ENCODE measurements at regions not wholly inside any gene's neighbourhood (a gene's known extent, or its start where the extent isn't known, plus 50 kb on each side); places are given as distances from the start of the nearest gene placed in this dataset.
A peak's percentile ranks its signal among the peaks of the same experiment; 100 is the strongest.

DNA sequence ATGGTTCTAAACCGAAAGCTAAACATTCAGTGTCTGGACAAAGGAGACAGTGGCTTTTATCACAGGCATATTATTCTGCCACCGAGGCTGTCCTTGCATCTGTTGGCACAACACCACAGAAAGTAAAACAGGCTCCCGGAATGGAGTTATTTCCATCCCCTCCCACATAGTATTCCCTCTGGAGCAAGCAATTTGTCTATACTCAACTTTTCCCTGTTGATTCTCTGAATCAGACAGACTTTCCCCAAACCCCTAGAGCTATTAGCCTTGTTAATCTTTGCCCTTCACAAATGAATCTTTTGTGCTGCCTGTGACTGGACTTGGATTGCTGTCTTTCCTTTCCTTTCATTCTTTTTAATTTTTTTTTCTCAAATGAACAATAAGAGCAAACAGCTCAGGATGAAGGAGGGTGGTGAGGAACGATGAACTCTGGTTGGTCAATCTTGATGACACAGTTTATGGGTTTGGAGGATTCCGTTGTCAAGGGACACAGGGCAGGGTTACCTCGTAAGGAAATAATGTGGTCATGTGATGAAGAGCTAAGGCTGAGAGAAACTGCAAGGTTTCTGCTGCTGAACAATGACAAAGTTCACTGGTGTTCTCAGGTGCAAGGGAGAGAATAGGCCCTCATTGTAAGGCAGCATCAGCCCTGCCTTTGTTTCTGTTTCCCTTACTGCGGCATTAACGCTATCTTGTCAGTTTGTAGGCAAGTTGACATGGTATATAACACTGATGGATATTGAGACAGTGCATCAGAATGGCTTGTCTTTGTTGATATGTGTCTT, 275.0 kb upstream of the BMP2 start:
- Histone ChIP-seq H3K36me3 (ENCODE audit: control insufficient read depth in 4 of 4, insufficient read depth in 3 of 4, low read depth in 1 of 4, low read length in 3 of 4) (no peaks in the 10 kb centered on the region), H3K9ac (ENCODE audit: low read depth in 1 of 2, low read length in 2 of 2) (no peak overlapping the region), H3K27ac (ENCODE audit: low read depth in 1 of 2, low read length in 2 of 2) (no peak overlapping the region), H3K9me3 (ENCODE audit: control insufficient read depth in 4 of 4, low read length in 3 of 4) (no peaks in the 10 kb centered on the region), H3K4me3 (ENCODE audit: low read depth in 1 of 3, low read length in 3 of 3) (no peak overlapping the region), H3K4me1 (ENCODE audit: control insufficient read depth in 4 of 4, insufficient read depth in 4 of 4, low read length in 3 of 4) (no peaks in the 10 kb centered on the region), H3K27me3 (ENCODE audit: control insufficient read depth in 4 of 4, insufficient read depth in 4 of 4, low read length in 3 of 4) (no peaks in the 10 kb centered on the region)
- 72% methylated on average over 8 of the region's 8 CpGs for WGBS
- DNase-seq (ENCODE audit: low spot score), result no peak
- no peak for TF ChIP-seq RAD21 (IDR thresholded peaks at IDR 0.05)
- no peak for TF ChIP-seq SP1 (IDR thresholded peaks at IDR 0.05)
- TF ChIP-seq TAF1 (conservative IDR thresholded peaks at IDR 0.05), result no peak
- TF ChIP-seq HNF4G (IDR thresholded peaks at IDR 0.05), result no peak
- TF ChIP-seq, protein P1, sequence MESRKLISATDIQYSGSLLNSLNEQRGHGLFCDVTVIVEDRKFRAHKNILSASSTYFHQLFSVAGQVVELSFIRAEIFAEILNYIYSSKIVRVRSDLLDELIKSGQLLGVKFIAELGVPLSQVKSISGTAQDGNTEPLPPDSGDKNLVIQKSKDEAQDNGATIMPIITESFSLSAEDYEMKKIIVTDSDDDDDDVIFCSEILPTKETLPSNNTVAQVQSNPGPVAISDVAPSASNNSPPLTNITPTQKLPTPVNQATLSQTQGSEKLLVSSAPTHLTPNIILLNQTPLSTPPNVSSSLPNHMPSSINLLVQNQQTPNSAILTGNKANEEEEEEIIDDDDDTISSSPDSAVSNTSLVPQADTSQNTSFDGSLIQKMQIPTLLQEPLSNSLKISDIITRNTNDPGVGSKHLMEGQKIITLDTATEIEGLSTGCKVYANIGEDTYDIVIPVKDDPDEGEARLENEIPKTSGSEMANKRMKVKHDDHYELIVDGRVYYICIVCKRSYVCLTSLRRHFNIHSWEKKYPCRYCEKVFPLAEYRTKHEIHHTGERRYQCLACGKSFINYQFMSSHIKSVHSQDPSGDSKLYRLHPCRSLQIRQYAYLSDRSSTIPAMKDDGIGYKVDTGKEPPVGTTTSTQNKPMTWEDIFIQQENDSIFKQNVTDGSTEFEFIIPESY (IDR thresholded peaks at IDR 0.05), result no peak
- TF ChIP-seq, protein P2, sequence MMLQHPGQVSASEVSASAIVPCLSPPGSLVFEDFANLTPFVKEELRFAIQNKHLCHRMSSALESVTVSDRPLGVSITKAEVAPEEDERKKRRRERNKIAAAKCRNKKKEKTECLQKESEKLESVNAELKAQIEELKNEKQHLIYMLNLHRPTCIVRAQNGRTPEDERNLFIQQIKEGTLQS (IDR thresholded peaks at IDR 0.05), result no peak
- TF ChIP-seq HNF4A (conservative IDR thresholded peaks at IDR 0.05), result no peak
- TF ChIP-seq FOXA2 (IDR thresholded peaks at IDR 0.05), result no peak
- TF ChIP-seq JUND (IDR thresholded peaks at IDR 0.05), result no peak
- TF ChIP-seq YY1 (IDR thresholded peaks at IDR 0.05), result no peak
- TF ChIP-seq EGR1 (IDR thresholded peaks at IDR 0.05; ENCODE audit: low read depth in 2 of 2), result no peak

DNA sequence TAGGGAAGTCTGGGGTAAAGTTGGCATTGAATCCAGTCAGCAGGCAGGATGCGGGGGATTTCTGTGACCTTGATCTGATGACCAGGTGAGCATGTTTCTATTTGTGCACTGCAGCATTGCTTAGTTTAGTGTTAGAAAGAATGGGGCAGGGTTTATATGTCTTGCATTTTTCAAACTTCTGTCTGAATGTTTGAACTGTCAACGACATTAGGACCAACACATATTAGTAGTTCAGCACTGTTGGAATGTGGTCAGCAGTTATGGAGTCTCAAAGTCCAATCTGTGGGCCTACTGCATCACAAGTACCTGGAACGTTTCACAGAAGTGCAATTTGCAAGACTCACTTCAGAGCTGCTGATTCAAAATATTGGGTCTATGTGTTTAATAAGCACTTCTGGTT, 276.6 kb upstream of the BMP2 start:
- Histone ChIP-seq H3K27ac (ENCODE audit: low read depth in 1 of 2, low read length in 2 of 2) (no peak overlapping the region), H3K27me3 (ENCODE audit: control insufficient read depth in 4 of 4, insufficient read depth in 4 of 4, low read length in 3 of 4) (peaks cover 0 to 2% (median 0%) of the 10 kb centered on the region in 4 donors), H3K36me3 (ENCODE audit: control insufficient read depth in 4 of 4, insufficient read depth in 3 of 4, low read depth in 1 of 4, low read length in 3 of 4) (no peaks in the 10 kb centered on the region), H3K4me1 (ENCODE audit: control insufficient read depth in 4 of 4, insufficient read depth in 4 of 4, low read length in 3 of 4) (no peaks in the 10 kb centered on the region), H3K9ac (ENCODE audit: low read depth in 1 of 2, low read length in 2 of 2) (no peak overlapping the region), H3K4me3 (ENCODE audit: low read depth in 1 of 3, low read length in 3 of 3) (no peak overlapping the region), H3K9me3 (ENCODE audit: control insufficient read depth in 4 of 4, low read length in 3 of 4) (no peaks in the 10 kb centered on the region)
- TF ChIP-seq SP1 (IDR thresholded peaks at IDR 0.05) (no peak), FOXA2 (IDR thresholded peaks at IDR 0.05) (no peak), FOXA1 (IDR thresholded peaks at IDR 0.05) (no peak), NR2F2 (IDR thresholded peaks at IDR 0.05) (no peak), HNF4A (conservative IDR thresholded peaks at IDR 0.05) (peak; percentile 34 to 43), JUND (IDR thresholded peaks at IDR 0.05) (no peak)
- TF ChIP-seq, protein P3, sequence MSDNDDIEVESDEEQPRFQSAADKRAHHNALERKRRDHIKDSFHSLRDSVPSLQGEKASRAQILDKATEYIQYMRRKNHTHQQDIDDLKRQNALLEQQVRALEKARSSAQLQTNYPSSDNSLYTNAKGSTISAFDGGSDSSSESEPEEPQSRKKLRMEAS (IDR thresholded peaks at IDR 0.05), result no peak
- TF ChIP-seq, protein P4, sequence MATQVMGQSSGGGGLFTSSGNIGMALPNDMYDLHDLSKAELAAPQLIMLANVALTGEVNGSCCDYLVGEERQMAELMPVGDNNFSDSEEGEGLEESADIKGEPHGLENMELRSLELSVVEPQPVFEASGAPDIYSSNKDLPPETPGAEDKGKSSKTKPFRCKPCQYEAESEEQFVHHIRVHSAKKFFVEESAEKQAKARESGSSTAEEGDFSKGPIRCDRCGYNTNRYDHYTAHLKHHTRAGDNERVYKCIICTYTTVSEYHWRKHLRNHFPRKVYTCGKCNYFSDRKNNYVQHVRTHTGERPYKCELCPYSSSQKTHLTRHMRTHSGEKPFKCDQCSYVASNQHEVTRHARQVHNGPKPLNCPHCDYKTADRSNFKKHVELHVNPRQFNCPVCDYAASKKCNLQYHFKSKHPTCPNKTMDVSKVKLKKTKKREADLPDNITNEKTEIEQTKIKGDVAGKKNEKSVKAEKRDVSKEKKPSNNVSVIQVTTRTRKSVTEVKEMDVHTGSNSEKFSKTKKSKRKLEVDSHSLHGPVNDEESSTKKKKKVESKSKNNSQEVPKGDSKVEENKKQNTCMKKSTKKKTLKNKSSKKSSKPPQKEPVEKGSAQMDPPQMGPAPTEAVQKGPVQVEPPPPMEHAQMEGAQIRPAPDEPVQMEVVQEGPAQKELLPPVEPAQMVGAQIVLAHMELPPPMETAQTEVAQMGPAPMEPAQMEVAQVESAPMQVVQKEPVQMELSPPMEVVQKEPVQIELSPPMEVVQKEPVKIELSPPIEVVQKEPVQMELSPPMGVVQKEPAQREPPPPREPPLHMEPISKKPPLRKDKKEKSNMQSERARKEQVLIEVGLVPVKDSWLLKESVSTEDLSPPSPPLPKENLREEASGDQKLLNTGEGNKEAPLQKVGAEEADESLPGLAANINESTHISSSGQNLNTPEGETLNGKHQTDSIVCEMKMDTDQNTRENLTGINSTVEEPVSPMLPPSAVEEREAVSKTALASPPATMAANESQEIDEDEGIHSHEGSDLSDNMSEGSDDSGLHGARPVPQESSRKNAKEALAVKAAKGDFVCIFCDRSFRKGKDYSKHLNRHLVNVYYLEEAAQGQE (IDR thresholded peaks at IDR 0.05), result peak; percentile 96
- WGBS, result 44% methylated on average over 3 of the region's 3 CpGs
- no peak for DNase-seq (ENCODE audit: low spot score)
